ENCODE measurements at regions not wholly inside any gene's neighbourhood (a gene's known extent, or its start where the extent isn't known, plus 50 kb on each side); places are given as distances from the start of the nearest gene placed in this dataset.

DNA sequence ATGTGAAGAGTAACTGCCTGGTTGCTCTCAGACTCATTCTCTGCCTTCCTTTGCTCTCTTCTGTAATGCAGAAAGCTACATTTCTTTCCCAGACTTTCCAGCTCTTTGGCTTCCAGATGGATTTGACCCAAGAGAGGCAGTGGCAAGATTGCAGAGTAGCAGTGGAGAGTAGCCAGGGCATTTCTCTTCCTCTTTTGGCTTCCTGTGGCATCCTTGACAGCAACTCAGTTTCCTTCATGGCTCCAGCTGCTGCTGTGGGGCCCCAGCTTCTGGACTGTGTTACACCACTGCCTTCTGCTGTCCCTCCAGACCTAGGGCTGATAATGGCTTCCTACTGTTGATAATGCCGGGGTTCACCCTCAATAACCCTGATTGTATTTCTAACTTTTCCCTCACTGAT lies 469.4 kb upstream of the SPRED2 start:
- no peak for TF ChIP-seq EP300 (IDR thresholded peaks at IDR 0.05; ENCODE audit: borderline replicate concordance in 1 of 2, low read depth in 2 of 2, low read length in 2 of 2)
- TF ChIP-seq, protein P1, sequence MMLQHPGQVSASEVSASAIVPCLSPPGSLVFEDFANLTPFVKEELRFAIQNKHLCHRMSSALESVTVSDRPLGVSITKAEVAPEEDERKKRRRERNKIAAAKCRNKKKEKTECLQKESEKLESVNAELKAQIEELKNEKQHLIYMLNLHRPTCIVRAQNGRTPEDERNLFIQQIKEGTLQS (IDR thresholded peaks at IDR 0.05; ENCODE audit: insufficient read depth, low read depth, low read length) = no peak
- TF ChIP-seq, protein P2, sequence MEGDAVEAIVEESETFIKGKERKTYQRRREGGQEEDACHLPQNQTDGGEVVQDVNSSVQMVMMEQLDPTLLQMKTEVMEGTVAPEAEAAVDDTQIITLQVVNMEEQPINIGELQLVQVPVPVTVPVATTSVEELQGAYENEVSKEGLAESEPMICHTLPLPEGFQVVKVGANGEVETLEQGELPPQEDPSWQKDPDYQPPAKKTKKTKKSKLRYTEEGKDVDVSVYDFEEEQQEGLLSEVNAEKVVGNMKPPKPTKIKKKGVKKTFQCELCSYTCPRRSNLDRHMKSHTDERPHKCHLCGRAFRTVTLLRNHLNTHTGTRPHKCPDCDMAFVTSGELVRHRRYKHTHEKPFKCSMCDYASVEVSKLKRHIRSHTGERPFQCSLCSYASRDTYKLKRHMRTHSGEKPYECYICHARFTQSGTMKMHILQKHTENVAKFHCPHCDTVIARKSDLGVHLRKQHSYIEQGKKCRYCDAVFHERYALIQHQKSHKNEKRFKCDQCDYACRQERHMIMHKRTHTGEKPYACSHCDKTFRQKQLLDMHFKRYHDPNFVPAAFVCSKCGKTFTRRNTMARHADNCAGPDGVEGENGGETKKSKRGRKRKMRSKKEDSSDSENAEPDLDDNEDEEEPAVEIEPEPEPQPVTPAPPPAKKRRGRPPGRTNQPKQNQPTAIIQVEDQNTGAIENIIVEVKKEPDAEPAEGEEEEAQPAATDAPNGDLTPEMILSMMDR (IDR thresholded peaks at IDR 0.05; ENCODE audit: control extremely low read depth in 1 of 3, insufficient read depth in 1 of 3, low read depth in 1 of 3, low read length in 3 of 3) = no peak
- 0 out of 4 replicates have a peak, but pooled peaks of 1 of the 2 experiments have one; percentile 4 for TF ChIP-seq RAD21 (IDR thresholded peaks at IDR 0.05 in 1 of 2, conservative IDR thresholded peaks at IDR 0.05 in 1 of 2; ENCODE audit: low read depth in 2 of 2, low read length in 2 of 2)
- TF ChIP-seq POLR2A (IDR thresholded peaks at IDR 0.05; ENCODE audit: control extremely low read depth in 1 of 2, low read depth in 2 of 2, low read length in 2 of 2) = no peak
- TF ChIP-seq TAF1 (IDR thresholded peaks at IDR 0.05; ENCODE audit: low read depth, low read length) = no peak
- TF ChIP-seq SUZ12 (IDR thresholded peaks at IDR 0.05; ENCODE audit: low read length) = no peak
- TF ChIP-seq JUND (IDR thresholded peaks at IDR 0.05; ENCODE audit: low read length) = no peak
- no peak for TF ChIP-seq JUN (IDR thresholded peaks at IDR 0.05; ENCODE audit: low read depth, low read length)
- no peak for TF ChIP-seq CHD2 (IDR thresholded peaks at IDR 0.05; ENCODE audit: low read length)
- TF ChIP-seq, protein P3, sequence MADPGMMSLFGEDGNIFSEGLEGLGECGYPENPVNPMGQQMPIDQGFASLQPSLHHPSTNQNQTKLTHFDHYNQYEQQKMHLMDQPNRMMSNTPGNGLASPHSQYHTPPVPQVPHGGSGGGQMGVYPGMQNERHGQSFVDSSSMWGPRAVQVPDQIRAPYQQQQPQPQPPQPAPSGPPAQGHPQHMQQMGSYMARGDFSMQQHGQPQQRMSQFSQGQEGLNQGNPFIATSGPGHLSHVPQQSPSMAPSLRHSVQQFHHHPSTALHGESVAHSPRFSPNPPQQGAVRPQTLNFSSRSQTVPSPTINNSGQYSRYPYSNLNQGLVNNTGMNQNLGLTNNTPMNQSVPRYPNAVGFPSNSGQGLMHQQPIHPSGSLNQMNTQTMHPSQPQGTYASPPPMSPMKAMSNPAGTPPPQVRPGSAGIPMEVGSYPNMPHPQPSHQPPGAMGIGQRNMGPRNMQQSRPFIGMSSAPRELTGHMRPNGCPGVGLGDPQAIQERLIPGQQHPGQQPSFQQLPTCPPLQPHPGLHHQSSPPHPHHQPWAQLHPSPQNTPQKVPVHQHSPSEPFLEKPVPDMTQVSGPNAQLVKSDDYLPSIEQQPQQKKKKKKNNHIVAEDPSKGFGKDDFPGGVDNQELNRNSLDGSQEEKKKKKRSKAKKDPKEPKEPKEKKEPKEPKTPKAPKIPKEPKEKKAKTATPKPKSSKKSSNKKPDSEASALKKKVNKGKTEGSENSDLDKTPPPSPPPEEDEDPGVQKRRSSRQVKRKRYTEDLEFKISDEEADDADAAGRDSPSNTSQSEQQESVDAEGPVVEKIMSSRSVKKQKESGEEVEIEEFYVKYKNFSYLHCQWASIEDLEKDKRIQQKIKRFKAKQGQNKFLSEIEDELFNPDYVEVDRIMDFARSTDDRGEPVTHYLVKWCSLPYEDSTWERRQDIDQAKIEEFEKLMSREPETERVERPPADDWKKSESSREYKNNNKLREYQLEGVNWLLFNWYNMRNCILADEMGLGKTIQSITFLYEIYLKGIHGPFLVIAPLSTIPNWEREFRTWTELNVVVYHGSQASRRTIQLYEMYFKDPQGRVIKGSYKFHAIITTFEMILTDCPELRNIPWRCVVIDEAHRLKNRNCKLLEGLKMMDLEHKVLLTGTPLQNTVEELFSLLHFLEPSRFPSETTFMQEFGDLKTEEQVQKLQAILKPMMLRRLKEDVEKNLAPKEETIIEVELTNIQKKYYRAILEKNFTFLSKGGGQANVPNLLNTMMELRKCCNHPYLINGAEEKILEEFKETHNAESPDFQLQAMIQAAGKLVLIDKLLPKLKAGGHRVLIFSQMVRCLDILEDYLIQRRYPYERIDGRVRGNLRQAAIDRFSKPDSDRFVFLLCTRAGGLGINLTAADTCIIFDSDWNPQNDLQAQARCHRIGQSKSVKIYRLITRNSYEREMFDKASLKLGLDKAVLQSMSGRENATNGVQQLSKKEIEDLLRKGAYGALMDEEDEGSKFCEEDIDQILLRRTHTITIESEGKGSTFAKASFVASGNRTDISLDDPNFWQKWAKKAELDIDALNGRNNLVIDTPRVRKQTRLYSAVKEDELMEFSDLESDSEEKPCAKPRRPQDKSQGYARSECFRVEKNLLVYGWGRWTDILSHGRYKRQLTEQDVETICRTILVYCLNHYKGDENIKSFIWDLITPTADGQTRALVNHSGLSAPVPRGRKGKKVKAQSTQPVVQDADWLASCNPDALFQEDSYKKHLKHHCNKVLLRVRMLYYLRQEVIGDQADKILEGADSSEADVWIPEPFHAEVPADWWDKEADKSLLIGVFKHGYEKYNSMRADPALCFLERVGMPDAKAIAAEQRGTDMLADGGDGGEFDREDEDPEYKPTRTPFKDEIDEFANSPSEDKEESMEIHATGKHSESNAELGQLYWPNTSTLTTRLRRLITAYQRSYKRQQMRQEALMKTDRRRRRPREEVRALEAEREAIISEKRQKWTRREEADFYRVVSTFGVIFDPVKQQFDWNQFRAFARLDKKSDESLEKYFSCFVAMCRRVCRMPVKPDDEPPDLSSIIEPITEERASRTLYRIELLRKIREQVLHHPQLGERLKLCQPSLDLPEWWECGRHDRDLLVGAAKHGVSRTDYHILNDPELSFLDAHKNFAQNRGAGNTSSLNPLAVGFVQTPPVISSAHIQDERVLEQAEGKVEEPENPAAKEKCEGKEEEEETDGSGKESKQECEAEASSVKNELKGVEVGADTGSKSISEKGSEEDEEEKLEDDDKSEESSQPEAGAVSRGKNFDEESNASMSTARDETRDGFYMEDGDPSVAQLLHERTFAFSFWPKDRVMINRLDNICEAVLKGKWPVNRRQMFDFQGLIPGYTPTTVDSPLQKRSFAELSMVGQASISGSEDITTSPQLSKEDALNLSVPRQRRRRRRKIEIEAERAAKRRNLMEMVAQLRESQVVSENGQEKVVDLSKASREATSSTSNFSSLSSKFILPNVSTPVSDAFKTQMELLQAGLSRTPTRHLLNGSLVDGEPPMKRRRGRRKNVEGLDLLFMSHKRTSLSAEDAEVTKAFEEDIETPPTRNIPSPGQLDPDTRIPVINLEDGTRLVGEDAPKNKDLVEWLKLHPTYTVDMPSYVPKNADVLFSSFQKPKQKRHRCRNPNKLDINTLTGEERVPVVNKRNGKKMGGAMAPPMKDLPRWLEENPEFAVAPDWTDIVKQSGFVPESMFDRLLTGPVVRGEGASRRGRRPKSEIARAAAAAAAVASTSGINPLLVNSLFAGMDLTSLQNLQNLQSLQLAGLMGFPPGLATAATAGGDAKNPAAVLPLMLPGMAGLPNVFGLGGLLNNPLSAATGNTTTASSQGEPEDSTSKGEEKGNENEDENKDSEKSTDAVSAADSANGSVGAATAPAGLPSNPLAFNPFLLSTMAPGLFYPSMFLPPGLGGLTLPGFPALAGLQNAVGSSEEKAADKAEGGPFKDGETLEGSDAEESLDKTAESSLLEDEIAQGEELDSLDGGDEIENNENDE (IDR thresholded peaks at IDR 0.05; ENCODE audit: insufficient replicate concordance, low read length) = no peak
- TF ChIP-seq POLR2AphosphoS5 (IDR thresholded peaks at IDR 0.05; ENCODE audit: low read depth, low read length) = no peak
- no peak for TF ChIP-seq EZH2 (IDR thresholded peaks at IDR 0.05; ENCODE audit: low read depth, low read length, severe bottlenecking)
- TF ChIP-seq CEBPB (IDR thresholded peaks at IDR 0.05; ENCODE audit: low read depth, low read length) = no peak
